ENCODE measurements at regions not wholly inside any gene's neighbourhood (a gene's known extent, or its start where the extent isn't known, plus 50 kb on each side); places are given as distances from the start of the nearest gene placed in this dataset.

- intact Hi-C loops (cut with DNase I, micrococcal nuclease): no loop called here
- H3K4me1 ChIP-seq (ENCODE audit: insufficient read depth, low read length): no peaks in the 10 kb centered on the region
- no peak overlapping the region for H3K27ac ChIP-seq (ENCODE audit: low read depth in 1 of 2, low read length in 2 of 2)
- ChIA-PET POLR2A (no interaction called here), CTCF (no interaction called here)
- H3K36me3 ChIP-seq (ENCODE audit: insufficient read depth, low read length): no peaks in the 10 kb centered on the region
- peaks cover 0 to 3% of the 10 kb centered on the region in 2 experiments for H3K9me3 ChIP-seq (ENCODE audit: control insufficient read depth in 1 of 2, insufficient read depth in 1 of 2, low read length in 2 of 2)
- no peak for ATAC-seq (ENCODE audit: poor library complexity)
- TF ChIP-seq CTCF (IDR thresholded peaks at IDR 0.05): no peak
- no peak overlapping the region for H3K27ac Mint-ChIP-seq
- H3K4me3 Mint-ChIP-seq: no peak overlapping the region
- peaks cover 5% of the 10 kb centered on the region for H3K9me3 Mint-ChIP-seq
- H3K27me3 ChIP-seq (ENCODE audit: control insufficient read depth in 1 of 2, insufficient read depth in 2 of 2, low read length in 2 of 2): peaks cover 0 to 3% of the 10 kb centered on the region in 2 experiments
- peaks cover 5% of the 10 kb centered on the region for H3K27me3 Mint-ChIP-seq
- H3K4me3 ChIP-seq (ENCODE audit: low read length): no peak overlapping the region
- no peaks in the 10 kb centered on the region for H3K36me3 Mint-ChIP-seq (ENCODE audit: low read depth)
- no peak for DNase-seq
- H3K4me1 Mint-ChIP-seq (ENCODE audit: low read depth): no peaks in the 10 kb centered on the region
Measured at GRCh38 chr22:34931026-34931425, 134.9 kb upstream of the ISX start.

GRCh38 chr22:34934261-34934660, 131.7 kb upstream of the ISX start:
- Histone ChIP-seq H3K36me3 (ENCODE audit: insufficient read depth, low read length) (no peaks in the 10 kb centered on the region), H3K9me3 (ENCODE audit: control insufficient read depth in 1 of 2, insufficient read depth in 1 of 2, low read length in 2 of 2) (no peaks in the 10 kb centered on the region), H3K4me3 (ENCODE audit: low read length) (no peak overlapping the region), H3K27me3 (ENCODE audit: control insufficient read depth in 1 of 2, insufficient read depth in 2 of 2, low read length in 2 of 2) (peaks cover 0 to 3% of the 10 kb centered on the region in 2 experiments), H3K27ac (ENCODE audit: low read depth in 1 of 2, low read length in 2 of 2) (no peak overlapping the region), H3K4me1 (ENCODE audit: insufficient read depth, low read length) (no peaks in the 10 kb centered on the region)
- ChIA-PET POLR2A (no interaction called here), CTCF (no interaction called here)
- no peak for DNase-seq
- intact Hi-C loops (cut with DNase I, micrococcal nuclease): no loop called here
- TF ChIP-seq CTCF (IDR thresholded peaks at IDR 0.05): no peak
- peaks cover 5% of the 10 kb centered on the region for H3K27me3 Mint-ChIP-seq
- peaks cover 5% of the 10 kb centered on the region for H3K9me3 Mint-ChIP-seq
- H3K4me1 Mint-ChIP-seq (ENCODE audit: low read depth): no peaks in the 10 kb centered on the region
- no peak for ATAC-seq (ENCODE audit: poor library complexity)
- no peak overlapping the region for H3K27ac Mint-ChIP-seq
- H3K4me3 Mint-ChIP-seq: no peak overlapping the region
- H3K36me3 Mint-ChIP-seq (ENCODE audit: low read depth): no peaks in the 10 kb centered on the region

- Mint-ChIP-seq H3K4me1 (ENCODE audit: low read depth) (no peaks in the 10 kb centered on the region), H3K27ac (no peak overlapping the region), H3K27me3 (peaks cover 16% of the 10 kb centered on the region), H3K9me3 (peaks cover 11% of the 10 kb centered on the region), H3K4me3 (no peak overlapping the region), H3K36me3 (ENCODE audit: low read depth) (no peaks in the 10 kb centered on the region)
- intact Hi-C loops (cut with DNase I, micrococcal nuclease): no loop called here
- Histone ChIP-seq H3K9me3 (ENCODE audit: control insufficient read depth in 1 of 2, insufficient read depth in 1 of 2, low read length in 2 of 2) (peaks cover 0 to 5% of the 10 kb centered on the region in 2 experiments), H3K4me1 (ENCODE audit: insufficient read depth, low read length) (no peaks in the 10 kb centered on the region), H3K36me3 (ENCODE audit: insufficient read depth, low read length) (no peaks in the 10 kb centered on the region), H3K27ac (ENCODE audit: low read depth in 1 of 2, low read length in 2 of 2) (no peak overlapping the region), H3K27me3 (ENCODE audit: control insufficient read depth in 1 of 2, insufficient read depth in 2 of 2, low read length in 2 of 2) (peaks cover 0 to 9% of the 10 kb centered on the region in 2 experiments), H3K4me3 (ENCODE audit: low read length) (no peak overlapping the region)
- ChIA-PET POLR2A (no interaction called here), CTCF (no interaction called here)
- DNase-seq (no peak), ATAC-seq (ENCODE audit: poor library complexity) (no peak)
- no peak for TF ChIP-seq CTCF (IDR thresholded peaks at IDR 0.05)
Measured at GRCh38 chr22:34943830-34944229, 122.1 kb upstream of the ISX start.
